IPS-NIHi11 (cell line): ENCODE measurements at regions not wholly inside any gene's neighbourhood (a gene's known extent, or its start where the extent isn't known, plus 50 kb on each side); places are given as distances from the start of the nearest gene placed in this dataset.

Experiments used
- DNase-seq: peaks from one replicate; pipeline ENCODE4 v3.0.0; 2012; ENCODE audit warnings: mixed read lengths, low spot score

- no peak for DNase-seq
These were observed 160.5 kb downstream of the HS3ST1 start for GRCh38 chr4:11268149-11268548.

DNA sequence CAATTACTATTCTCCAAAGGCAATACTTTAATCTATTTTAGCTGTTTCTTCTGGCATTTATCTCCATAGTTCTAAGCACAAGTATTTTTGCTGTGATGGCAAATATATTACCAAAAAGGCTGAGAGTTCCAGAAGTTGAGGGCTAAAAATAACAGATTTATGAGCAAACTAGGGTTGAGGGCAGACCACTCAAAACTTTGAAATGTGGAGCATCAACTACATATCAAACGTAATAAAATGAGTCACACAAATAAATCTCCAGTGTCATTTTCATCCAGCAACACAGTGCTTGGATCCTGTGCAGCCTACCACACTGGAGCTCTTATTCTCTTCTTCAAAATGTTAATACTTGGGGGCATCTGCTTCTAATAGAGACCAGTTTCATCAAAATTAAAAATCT is 163.9 kb downstream of the HS3ST1 start:
- no peak for DNase-seq

DNA sequence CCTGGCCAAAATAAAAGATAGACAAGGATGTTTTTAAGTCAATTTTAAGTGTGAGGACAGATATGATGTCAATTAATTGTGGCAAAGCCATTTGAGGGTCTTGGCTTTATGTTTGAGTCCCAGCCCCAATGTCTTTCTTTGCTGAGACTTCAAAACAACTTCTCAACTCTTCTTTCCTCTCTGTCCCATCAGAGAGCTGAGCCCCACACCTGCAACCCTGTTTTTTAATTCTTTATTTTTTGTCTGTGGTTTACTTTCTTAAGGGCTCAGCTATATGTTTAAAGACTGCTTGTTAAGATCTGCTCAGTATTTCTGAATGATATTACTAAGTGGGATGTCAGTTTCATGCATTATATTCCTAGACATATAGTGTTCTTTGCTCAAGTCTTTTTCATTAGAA is 164.3 kb downstream of the HS3ST1 start:
- no peak for DNase-seq

- no peak for DNase-seq
These were observed 165.5 kb downstream of the HS3ST1 start for GRCh38 chr4:11263208-11263607.

DNA sequence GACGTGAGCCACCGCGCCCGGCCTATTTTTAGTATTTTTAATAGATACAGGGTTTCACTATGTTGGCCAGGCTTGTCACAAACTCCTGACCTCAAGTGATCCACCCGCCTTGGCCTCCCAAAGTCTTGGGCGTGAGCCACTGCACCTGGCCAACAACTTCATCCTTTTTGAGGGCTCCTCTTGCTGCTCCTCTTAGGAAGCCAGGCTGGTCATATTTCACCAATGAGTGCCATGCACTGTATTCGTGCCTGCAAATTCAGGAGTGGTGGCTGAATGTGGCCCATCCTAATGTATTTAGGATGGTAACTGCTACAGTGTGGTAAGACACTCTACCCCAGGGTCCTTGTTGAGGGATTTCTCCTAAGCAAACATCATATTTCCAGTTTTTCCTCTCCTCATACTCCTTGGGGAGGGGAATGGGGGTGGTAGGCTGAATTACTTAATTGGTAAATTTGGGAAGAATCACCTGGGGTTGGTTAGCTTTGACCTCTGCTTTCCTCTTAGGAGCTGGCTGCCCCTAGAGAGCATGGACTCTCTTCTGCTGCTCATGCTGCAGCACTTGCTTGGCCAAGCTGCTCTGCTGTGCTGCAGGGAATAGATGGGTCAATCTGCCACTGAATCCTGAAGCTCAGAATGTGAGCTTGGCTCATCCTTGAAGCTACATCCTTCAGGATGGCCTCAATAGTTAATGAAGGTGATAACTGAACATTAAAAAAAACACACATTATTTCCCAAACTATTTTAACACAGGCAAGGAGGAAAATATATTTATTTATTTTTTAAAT is 167.4 kb downstream of the HS3ST1 start:
- no peak for DNase-seq

DNA sequence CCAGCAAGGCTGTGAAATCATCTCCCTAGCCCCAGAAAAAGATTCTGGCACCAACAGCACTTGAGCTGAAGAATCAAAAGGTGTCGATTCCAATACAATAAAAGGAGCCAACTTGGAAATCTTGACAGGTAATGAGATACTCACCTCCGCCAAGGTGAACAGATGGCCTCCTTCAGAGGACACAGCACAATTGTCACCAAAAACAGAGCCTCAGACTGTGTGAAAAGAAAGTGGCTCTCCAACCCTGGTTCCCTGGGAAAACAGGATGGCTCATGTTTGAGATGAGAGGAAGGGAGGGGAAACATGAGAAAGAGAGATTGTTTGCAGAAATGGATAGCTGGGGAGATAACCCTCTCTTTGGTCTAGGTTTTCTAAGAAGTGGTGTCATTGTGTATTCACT is 168.9 kb downstream of the HS3ST1 start:
- no peak for DNase-seq

DNA sequence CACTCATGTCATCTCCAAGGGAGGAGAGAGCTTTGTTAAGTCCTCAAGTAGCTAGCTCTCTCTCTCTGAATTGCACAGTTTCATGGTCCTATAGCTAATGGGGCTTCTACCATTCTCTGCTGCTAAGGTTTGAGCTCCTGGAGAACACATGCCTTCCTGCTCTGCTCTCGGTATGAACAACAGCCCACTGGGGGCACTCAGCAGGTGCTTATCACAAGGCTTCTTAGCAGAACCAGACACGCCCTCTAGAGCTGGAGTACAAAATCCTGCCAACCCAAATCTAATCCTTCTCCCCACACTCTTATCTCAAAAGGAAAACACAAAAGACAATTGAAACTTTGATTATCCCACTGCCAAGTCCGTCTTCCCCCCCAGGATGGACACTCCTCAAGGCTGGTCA is 176.5 kb downstream of the HS3ST1 start:
- DNase-seq = no peak

DNA sequence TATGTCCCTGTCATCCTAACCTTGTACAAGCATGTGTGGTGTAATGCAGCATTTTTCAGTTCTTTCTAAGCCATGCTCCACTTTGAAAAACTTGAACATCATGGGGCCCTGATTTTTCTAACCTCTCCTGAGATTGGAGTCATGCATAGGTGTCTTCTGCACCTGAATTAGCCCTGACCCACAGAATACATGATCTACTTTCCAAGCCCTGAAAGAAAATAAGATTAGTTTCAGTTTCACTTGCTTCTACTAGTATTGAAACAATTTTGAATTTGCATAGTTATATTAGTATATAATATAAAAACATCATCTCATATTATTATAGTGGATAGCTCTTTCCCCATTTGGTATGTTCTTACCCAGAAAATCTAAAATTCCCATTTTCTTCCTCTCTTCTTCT is 178.2 kb downstream of the HS3ST1 start:
- DNase-seq = no peak

DNA sequence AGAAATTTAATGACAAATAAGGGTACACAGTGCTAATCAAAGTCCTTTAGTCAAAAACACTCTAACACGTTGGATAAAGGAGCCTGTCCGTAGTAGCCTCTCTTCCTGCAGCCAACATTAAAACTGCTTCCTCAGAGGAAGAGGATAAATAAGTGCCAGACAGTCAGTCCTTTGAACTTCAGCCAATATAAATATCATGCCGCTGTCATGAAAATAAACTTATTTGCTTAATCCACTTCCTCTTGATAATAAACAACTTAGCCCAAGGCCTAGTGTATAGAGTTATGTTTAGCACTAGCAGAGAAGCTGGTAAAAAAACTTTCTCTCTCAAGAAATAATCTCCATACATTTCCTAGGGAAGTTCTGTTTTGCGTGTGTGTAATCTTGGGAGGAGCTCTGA is 196.7 kb downstream of the HS3ST1 start:
- no peak for DNase-seq

GRCh38 chr4:11230866-11231265 is 197.8 kb downstream of the HS3ST1 start:
- peak; percentile 39 for DNase-seq

DNA sequence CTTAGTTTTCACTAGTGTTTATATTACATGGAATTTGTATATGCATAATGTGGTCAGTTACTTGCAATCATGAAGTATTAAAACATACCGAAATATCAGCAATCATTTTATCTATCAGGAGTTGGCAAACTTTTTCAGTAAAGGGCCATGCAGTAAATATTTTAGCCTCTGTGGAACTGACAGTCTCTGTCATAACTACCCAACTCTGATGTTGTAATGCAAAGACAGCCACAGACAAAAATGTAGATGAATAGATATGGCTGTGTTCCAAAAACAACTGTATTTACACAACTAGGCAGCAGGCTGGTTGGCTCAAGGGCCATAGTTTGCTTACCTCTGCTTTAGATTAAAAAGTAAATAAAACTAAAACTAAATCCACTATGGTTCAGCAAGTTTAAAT is 200.2 kb downstream of the HS3ST1 start:
- DNase-seq = no peak

DNA sequence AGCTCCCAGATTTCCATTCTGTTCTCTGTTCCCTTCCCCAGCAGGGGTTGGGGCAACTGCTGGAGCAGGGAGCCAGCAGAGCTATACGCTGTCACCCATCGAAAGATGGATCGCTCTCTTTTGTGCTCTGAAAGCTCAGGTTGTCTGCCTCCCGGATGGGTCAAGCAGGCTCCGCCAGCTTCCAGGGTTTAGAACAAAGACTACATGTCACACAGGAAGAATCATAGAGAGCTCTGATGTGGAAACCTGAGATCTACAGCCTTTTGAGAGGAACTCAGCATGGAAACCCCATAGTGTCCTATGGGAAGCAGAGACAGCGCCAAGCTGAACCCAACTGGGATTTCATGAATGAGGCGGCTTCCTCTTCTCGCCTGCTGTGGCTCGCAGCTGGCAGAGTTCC is 205.4 kb downstream of the HS3ST1 start:
- DNase-seq = no peak

- DNase-seq = no peak
These were observed 210.0 kb downstream of the HS3ST1 start for GRCh38 chr4:11218692-11219091.

DNA sequence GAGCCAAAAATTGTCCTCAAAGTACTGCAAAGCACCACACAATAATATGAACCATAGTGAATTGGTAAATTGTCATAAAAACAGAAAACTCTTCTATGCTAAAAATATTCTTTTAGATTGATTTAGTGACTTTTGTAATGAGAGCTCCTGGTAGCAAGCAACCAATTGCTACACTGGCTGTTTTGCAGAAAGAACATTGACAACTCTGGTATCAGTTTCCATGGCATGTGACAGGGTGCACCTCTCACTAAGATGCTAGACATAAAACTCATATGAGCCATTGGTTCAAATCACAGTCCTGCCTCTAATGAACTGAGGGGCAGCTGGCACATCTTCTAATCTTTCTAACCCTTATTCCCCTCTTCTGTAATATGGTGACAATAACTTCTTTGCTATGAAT is 212.2 kb downstream of the HS3ST1 start:
- no peak for DNase-seq

- DNase-seq = no peak
These were observed 214.4 kb downstream of the HS3ST1 start for GRCh38 chr4:11214281-11214680.

- no peak for DNase-seq
These were observed 218.9 kb downstream of the HS3ST1 start for GRCh38 chr4:11209826-11210225.

DNA sequence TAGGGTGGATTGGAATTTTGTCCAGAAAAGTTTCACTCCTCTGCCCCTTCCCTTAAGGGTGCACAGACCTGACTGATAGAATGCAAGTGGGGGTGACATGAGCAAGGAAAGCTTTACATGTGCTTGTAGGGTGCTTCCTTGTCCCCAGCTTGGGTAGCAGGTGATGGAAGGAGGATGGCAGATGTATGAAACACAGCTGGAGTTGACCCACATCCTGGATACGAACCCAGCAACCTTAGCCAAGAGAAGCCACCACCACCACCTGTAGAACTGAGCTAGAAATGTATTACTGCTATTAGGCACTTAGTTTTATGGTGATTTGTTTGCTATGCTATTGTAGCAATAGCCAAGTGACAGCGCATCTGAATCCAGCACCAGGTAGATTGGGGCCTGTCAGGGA is 227.4 kb downstream of the HS3ST1 start:
- no peak for DNase-seq

- DNase-seq = no peak
These were observed 230.0 kb downstream of the HS3ST1 start for GRCh38 chr4:11198516-11199305.

- no peak for DNase-seq
These were observed 230.9 kb downstream of the HS3ST1 start for GRCh38 chr4:11197631-11198341.

DNA sequence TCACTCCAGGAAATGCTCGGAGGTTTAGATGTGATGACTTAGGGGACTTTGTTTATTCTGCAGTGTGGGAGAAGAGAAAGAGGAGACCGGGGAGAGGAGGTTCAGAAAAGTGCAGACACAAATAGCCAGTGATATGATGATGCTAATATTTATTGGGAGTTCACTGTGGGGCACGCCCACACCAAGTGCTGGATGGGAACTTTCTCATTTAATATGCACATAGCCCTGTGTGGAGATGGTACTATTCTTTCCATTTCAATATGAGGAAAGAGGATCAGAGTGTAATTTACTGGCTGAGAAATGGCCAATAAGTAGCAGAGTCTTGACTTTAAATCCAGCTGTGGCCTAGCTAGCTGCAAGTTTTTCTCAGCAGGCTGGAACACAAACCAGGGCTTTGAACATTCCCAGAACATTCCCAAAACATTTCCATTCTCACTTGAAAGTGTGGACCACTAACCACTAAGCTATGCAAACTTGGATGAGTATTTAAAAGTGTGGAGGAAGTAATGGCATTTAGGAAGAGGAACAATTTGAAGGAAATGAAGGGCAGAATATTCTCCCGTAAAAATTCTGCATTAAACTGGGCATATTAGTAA is 231.7 kb downstream of the HS3ST1 start:
- DNase-seq = no peak

- DNase-seq = no peak
These were observed 234.3 kb downstream of the HS3ST1 start for GRCh38 chr4:11194431-11194830.

DNA sequence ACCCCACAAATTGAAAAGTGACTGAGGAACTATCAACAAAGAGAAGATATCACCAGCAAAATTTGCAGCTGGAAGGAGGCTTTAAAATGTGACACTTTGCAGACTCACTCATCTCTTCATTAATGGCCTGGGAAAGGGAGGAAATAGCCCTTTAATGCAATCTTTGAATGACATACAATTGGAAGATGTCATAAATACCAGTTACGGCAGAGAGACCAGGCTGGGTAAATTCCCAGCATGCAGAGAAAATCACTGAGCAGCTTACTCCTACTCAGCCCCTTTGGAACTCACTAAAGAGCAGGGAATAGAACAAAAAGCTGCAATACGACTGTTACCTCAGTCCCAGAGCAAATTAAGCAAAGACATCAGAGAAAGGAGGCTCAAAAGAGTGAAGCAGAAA is 238.9 kb downstream of the HS3ST1 start:
- DNase-seq = no peak

- no peak for DNase-seq
These were observed 245.3 kb downstream of the HS3ST1 start for GRCh38 chr4:11183356-11183740.
